Osteocyte (in vitro differentiated cells): ENCODE measurements at regions not wholly inside any gene's neighbourhood (a gene's known extent, or its start where the extent isn't known, plus 50 kb on each side); places are given as distances from the start of the nearest gene placed in this dataset.

Experiments
- DNase-seq: peaks from one replicate; pipeline ENCODE4 v3.0.0; 2021; ENCODE audit warnings: mixed read lengths; ENCODE audit not compliant: unreplicated experiment; ENCODE audit errors: extremely low spot score
- H3K27ac Mint-ChIP-seq: one replicate; pipeline ENCODE4 v1.8.0; 2021; ENCODE audit warnings: mild to moderate bottlenecking, mixed read lengths; ENCODE audit not compliant: unreplicated experiment
- H3K27me3 Mint-ChIP-seq: one replicate; pipeline ENCODE4 v1.8.0; 2021; ENCODE audit warnings: mixed read lengths; ENCODE audit not compliant: unreplicated experiment
- H3K36me3 Mint-ChIP-seq: one replicate; pipeline ENCODE4 v1.8.0; 2021; ENCODE audit warnings: mixed read lengths; ENCODE audit not compliant: unreplicated experiment
- H3K4me1 Mint-ChIP-seq: one replicate; pipeline ENCODE4 v1.8.0; 2021; ENCODE audit warnings: mixed read lengths; ENCODE audit not compliant: unreplicated experiment
- H3K4me3 Mint-ChIP-seq: one replicate; pipeline ENCODE4 v1.8.0; 2021; ENCODE audit warnings: mild to moderate bottlenecking, moderate library complexity, mixed read lengths; ENCODE audit not compliant: unreplicated experiment
- H3K9me3 Mint-ChIP-seq: one replicate; pipeline ENCODE4 v1.8.0; 2021; ENCODE audit warnings: mixed read lengths; ENCODE audit not compliant: unreplicated experiment
- CTCF ChIP-seq: fragments of 200-600 bp; sonication (generic); IDR thresholded peaks from 2 replicates; pipeline ENCODE4 v1.5.0; 2021; ENCODE audit warnings: antibody characterized with exemption, mild to moderate bottlenecking, moderate library complexity

GRCh38 chr14:40317690-40318089 lies 885.5 kb upstream of the FBXO33 start:
- no peaks in the 10 kb centered on the region for H3K9me3 Mint-ChIP-seq
- H3K27ac Mint-ChIP-seq = no peak overlapping the region
- H3K4me1 Mint-ChIP-seq = no peaks in the 10 kb centered on the region
- no peak for TF ChIP-seq CTCF
- no peak overlapping the region for H3K4me3 Mint-ChIP-seq
- no peak for DNase-seq
- H3K27me3 Mint-ChIP-seq = no peaks in the 10 kb centered on the region
- no peaks in the 10 kb centered on the region for H3K36me3 Mint-ChIP-seq

- H3K27me3 Mint-ChIP-seq = no peaks in the 10 kb centered on the region
- no peak overlapping the region for H3K4me3 Mint-ChIP-seq
- H3K9me3 Mint-ChIP-seq = peaks cover 5% of the 10 kb centered on the region
Measured at GRCh38 chr14:40312296-40312695, 880.1 kb upstream of the FBXO33 start.

GRCh38 chr14:40309124-40309523 lies 876.9 kb upstream of the FBXO33 start:
- Mint-ChIP-seq H3K36me3 (no peaks in the 10 kb centered on the region), H3K27me3 (no peaks in the 10 kb centered on the region), H3K27ac (no peak overlapping the region), H3K4me3 (no peak overlapping the region), H3K4me1 (no peaks in the 10 kb centered on the region), H3K9me3 (peaks cover 5% of the 10 kb centered on the region)
- no peak for DNase-seq
- TF ChIP-seq CTCF = no peak

More at GRCh38 chr14:40312296-40312695, 880.1 kb upstream of the FBXO33 start:
- DNase-seq = no peak
- H3K27ac Mint-ChIP-seq = no peak overlapping the region
- H3K4me1 Mint-ChIP-seq = no peaks in the 10 kb centered on the region
- H3K36me3 Mint-ChIP-seq = no peaks in the 10 kb centered on the region
- TF ChIP-seq CTCF = no peak

GRCh38 chr14:40308240-40308639 lies 876.0 kb upstream of the FBXO33 start:
- H3K27ac Mint-ChIP-seq = no peak overlapping the region

GRCh38 chr14:40296821-40297220 lies 864.6 kb upstream of the FBXO33 start:
- no peaks in the 10 kb centered on the region for H3K36me3 Mint-ChIP-seq
- DNase-seq = no peak
- no peaks in the 10 kb centered on the region for H3K4me1 Mint-ChIP-seq
- TF ChIP-seq CTCF = no peak
- H3K4me3 Mint-ChIP-seq = no peak overlapping the region
- peaks cover 17% of the 10 kb centered on the region for H3K9me3 Mint-ChIP-seq
- no peaks in the 10 kb centered on the region for H3K27me3 Mint-ChIP-seq
- no peak overlapping the region for H3K27ac Mint-ChIP-seq

More at GRCh38 chr14:40308240-40308639, 876.0 kb upstream of the FBXO33 start:
- H3K36me3 Mint-ChIP-seq = no peaks in the 10 kb centered on the region
- no peak for TF ChIP-seq CTCF
- H3K4me1 Mint-ChIP-seq = no peaks in the 10 kb centered on the region
- no peak overlapping the region for H3K4me3 Mint-ChIP-seq
- H3K27me3 Mint-ChIP-seq = no peaks in the 10 kb centered on the region
- DNase-seq = no peak
- H3K9me3 Mint-ChIP-seq = peaks cover 5% of the 10 kb centered on the region
